SKM-1 (cell line): ENCODE measurements at regions not wholly inside any gene's neighbourhood (a gene's known extent, or its start where the extent isn't known, plus 50 kb on each side); places are given as distances from the start of the nearest gene placed in this dataset.
"Not testable (repeated sequence)": the region's sequence is repeated elsewhere in the genome, so short reads cannot be mapped to it uniquely, and the experiment has no call there.

Source experiments
- DNase-seq: peaks from one replicate; lab custom pipeline; 2025; ENCODE audit not compliant: unreplicated experiment; lab: John Stamatoyannopoulos, UW

DNA sequence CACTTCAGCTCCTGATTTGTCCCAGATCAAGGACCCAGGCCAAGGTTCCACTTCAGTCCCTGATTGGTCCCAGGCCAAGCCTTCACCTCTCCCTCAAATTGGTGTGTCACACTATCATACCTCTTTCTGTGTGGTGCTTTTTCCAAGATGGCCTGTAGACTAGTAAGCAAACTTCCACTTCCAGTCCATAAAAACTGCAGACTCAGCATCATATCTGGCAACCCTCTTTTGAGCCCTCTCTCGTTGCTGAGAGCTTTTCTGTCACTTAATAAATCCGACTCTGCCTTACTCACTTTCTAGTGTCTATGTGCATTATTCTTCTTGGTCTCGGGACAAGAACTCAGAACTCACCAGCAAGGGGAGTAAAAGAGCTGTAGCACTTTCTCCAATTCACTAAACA is 1395.1 kb downstream of the LRFN5 start:
- DNase-seq, result no peak

DNA sequence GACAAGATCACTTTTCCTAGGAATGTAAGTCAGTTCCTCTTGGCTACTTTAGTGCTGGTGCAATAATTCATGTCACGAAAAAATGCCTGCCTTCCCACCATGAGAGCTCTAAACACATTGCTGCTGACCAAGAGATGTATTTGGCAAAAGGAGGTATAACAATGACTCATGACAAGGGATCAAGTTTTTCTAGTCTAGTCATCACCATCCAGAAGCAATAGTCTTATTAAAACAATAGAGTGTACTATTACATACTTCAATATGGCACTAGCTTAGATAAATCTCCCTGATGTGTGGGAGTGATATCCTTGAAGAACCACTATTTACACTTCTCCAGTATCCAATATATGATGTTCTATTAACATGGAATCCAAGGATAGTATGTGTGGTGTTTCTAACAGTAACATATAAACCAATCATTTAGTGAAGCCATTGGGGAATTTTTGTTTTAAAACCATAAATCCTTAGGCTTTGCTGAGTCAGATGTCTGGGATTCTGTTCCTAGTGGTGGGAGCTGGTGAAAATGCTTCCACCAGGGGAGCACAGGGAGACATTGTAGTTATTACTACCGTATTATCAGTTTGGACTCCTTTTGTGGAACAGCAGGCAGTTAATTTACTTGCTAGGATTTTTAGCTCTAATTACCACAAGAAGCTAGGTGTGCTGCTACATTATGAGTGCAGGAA is 1387.5 kb downstream of the LRFN5 start:
- DNase-seq, result no peak

DNA sequence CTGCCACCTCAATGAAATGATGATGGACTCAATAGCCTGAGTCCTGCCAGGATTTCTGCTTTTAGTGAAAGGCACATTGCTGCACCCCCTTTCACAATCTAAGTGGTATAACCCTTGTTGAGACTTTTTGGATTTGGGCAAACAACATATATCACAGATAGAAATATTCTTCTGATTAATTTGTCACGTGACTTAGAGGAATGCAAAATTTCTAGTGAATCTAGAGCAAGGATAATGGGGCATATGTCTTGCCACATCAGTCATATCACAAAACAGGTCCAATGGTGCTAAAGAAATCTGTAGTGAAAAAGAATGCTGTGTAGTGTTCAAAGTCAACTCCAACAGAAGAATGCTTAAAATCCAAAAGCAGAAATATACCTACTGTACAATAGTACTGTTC is 1386.3 kb downstream of the LRFN5 start:
- DNase-seq, result no peak

DNA sequence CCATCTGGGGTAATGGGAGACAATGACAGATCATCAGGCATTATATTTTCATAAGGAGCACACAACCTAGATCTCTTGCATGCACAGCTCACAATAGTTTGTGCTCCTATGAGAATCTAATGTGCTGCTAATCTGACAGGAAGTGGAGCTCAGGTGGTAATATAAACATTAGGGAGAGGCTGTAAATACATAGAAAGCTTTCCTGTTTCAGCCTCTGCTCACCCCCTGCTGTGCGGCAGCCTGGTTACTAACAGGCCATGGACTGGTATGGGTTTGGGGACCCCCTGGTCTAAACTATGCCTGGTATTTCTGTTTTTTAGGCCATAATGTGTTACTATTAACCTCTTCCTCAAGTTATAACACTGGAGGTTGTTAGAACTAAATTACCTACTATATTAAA is 1373.7 kb downstream of the LRFN5 start:
- no peak for DNase-seq

DNA sequence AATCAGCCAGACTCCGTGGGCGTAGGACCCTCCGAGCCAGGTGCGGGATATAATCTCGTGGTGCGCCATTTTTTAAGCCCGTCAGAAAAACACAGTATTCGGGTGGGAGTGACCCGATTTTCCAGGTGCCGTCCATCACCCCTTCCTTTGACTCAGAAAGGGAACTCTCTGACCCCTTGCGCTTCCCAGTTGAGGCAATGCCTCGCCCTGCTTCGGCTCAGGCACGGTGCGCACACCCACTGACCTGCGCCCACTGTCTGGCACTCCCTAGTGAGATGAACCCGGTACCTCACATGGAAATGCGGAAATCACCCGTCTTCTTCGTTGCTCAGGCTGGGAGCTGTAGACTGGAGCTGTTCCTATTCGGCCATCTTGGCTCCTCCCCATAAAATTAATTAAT is 1366.5 kb downstream of the LRFN5 start:
- not testable (repeated sequence) for DNase-seq

DNA sequence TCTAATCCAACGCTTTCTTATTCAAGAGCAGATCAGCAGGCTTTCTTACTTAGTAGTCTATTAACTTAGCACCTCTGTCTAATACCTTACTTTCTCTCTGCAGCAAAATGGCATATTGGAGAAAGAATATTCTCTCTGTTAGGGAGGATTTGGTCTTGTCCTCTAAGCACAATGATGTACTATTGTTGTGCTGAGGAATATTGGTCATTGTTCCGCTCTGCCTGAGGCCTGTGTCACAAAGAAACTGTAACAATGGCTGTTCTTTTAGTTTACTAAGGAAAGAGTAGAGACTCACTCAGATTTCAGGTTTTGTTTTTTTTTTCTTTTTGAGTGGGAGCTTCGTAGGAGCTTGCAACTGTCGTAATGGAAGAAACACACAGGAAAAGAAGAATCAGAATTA is 1358.8 kb downstream of the LRFN5 start:
- no peak for DNase-seq

DNA sequence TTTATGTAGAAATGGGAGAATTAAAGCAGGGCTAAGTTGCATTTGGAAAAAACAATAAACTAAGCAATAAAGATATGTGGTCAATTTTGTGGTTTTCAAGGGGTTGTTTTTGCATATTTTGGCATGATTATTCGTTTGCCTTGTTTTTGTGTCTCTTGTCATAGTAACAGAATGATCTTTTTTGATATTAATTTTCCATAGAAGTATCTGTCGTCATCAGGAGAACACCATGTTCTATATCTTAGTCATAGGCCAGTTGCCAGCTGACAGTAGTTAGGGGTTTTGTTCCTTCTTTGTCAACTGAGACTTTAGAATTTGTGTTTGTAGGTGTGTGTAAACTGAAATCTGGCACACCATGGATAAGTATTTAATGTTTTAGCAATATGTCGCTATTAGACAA is 1354.8 kb downstream of the LRFN5 start:
- DNase-seq, result no peak

DNA sequence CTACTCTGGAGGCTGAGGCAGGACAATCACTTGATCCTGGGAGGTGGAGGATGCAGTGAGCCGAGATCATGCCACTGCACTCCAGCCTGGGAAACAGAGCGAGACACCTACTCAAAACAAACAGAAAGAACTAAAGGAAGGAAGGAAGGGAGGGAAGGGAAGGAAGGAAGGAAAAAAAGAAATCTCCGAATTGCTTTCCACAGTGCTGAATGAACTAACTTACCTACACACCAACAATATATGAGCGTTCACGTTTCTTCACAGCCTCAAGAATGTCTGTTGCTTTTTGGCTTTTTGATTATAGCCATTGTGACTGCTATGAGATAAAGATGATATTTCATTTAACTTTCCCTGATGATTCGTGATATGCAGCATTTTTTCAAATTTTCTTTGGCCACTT is 1343.7 kb downstream of the LRFN5 start:
- no peak for DNase-seq

DNA sequence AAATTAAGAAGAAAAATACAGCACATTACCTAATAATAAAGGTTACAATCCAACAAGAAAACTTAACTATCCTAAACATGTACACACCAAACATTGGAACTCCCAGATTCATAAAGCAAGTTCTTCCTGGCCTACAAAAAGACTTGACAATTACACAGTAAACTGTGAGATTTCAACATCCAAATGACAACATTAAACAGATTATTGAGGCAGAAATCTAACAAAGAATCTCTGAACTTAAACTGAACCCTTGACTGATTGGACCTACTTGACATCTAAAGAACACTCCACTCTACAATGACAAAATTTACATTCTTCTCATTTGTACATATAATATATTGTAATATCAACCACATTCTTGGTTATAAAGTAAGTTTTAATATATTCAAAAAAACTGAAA is 1341.3 kb downstream of the LRFN5 start:
- no peak for DNase-seq

DNA sequence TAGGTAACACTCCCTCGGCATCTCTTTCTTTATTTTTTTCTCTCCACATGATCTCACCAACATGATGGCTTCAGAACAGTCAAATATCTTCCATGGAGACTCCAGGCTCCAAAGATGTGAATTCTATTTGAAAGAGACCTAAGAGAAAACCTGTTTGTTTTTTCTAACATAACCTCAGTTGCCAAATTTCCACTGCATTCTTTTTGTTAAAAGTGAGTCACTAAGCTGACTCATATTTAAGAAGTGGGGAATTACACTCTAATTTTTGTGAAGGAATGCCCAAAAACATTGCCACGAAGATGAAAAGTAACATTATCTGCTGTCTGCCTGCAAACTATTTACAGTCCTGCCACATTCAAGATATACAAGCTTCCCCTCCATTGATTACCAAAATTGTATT is 1337.6 kb downstream of the LRFN5 start:
- DNase-seq, result no peak

DNA sequence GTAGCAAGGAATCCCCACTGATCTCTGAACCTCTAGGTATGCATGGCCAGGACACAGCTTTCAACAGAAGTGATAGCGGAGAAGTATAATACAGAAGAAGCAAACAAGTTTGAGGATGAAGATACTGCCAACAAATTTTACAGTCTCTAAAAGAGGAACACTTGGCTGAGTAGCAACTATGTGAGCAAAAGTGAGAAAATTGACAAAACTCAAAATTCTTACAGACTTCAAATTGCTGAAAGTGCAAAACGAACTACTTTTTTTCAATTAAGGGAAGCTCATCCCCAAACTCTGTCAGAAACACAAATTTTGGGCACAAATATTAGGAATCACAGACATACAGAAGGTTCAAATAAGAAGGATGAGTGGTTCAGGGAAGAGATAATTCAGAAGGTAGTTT is 1324.6 kb downstream of the LRFN5 start:
- DNase-seq, result no peak

DNA sequence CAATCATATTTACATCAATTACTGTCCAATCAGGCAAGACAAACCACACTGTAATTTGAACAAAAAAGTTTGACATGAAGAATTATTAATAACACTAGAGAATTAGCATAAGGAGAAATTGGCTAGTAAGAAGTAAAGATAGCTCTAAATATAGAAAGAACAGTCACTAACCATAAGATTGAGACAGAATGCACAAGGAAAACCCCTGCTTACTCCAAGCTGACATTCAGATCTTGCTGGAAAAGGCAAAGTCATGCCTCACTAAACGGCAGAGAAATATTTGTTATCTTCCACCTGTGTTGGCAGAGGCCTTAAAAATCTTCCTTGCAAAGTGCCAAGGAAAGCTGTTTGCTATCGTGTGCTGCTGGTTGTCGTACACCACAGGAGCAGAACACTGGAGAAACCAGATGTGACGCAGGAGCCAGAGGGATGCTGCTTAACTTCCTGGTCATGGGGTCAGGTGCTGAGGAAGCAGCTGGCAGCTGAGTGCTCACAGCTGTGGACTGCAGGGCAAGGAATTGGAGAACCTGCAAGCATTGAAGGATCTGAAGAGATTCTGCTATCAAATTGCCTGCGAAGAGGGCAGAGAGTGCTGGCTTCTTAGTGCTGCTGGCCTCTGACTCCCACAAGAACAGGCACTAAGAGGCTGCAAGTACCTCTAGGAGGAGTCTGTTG is 1323.3 kb downstream of the LRFN5 start:
- DNase-seq, result no peak

DNA sequence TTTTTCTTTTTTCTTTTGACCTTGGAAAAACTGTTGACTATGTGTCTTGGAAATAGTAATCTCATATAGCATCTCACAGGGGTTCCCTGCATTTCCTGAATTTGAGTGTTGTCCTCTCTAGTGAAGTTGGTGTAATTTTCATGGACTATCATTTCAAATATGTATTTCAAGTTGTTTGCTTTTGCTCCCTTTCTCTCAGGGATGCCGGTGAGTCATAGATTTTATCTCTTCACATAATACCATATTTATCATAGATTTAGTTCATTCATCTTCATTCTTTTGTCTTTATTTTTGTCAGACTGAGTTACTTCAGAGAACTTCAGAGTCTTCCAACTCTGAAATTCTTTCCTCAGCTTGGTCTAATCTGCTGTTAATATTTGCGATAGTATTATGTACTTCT is 1320.6 kb downstream of the LRFN5 start:
- DNase-seq, result no peak

DNA sequence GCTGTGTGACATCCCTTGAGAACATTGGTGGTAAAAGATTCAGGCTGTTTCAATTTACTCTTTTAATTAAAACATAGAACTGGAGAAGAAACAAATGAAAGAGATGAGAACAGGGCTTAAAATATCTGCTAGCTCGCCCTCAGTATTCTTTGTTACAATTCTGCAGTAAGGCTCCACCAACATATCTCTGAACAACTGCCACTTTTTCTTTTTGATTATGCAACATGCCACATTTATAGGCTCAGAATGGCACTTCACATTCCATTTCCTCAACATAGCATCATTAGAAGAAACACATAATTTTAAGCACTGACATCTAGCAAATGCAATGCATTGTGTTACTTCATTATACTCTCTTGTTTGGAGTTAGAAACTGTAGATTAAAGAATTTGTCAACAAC is 1315.2 kb downstream of the LRFN5 start:
- DNase-seq, result no peak

DNA sequence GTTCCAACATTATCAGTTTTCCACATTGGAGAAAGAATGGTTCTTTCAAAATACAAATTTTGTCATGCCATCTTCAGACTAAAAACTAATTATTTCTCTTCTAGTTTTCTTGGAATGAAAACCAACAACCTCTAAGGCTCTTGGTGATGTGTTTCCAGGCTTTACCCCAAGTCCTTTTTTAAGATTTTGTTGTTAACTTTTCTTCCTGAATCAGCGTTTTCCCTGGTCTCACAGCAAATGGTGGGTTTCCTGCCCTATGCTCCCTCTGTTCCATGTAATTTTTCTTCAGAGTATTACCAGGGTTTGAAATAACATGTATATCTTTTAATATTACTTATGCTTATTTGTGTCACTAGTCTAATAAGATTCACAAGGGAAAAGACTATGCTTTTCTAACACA is 1311.9 kb downstream of the LRFN5 start:
- no peak for DNase-seq

DNA sequence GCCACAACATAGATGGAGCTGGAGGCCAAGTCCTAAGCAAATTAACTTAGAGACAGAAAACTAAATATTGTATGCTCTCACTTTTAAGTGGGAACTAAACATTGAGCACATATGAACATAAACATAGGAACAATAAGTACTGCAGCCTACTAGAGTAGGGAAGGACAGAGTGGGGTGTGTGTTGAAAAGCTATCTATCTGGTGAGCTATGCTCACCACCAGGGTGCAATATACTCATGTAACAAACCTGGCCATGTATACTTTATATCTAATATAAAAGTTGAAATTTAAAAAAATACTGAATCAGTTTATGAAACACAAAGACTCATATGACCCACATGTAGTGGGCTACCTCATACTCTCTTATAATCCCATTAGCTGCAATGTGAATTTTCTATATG is 1305.0 kb downstream of the LRFN5 start:
- no peak for DNase-seq

DNA sequence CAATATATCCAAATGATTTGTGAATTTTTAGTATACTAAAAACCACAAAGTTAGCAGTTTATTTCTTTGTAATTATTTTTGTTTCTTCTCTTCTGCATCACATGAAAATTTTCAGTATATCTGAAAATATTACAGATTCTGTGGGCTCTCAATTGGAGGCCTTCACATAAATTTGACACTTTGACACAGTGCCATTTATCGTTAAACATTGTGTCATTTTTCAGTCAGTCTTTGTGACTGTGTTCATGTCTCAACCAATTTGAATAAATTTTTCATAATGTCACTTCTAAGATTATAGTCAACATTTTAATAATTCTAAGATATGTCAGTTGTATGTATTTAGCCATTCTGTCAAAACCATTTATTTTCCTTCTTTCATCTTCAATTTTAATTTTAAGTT is 1303.0 kb downstream of the LRFN5 start:
- no peak for DNase-seq

DNA sequence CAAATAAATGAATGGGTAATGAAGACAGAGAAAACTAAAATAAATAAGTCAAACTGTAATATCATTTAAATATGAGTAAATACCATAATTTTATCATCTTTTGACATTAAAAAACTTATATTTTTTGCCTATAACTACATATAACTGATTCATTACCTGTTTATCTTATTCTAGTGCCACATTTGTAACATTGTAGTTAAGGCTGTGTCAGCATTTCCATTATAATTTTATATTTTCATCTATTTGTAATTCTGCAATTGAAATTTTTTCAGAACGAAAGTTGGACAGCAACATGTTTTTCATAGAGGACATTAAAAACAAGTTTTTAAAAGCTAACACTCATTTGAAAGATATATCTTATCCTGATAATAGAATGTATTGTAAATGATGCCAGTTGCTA is 1286.5 kb downstream of the LRFN5 start:
- no peak for DNase-seq

DNA sequence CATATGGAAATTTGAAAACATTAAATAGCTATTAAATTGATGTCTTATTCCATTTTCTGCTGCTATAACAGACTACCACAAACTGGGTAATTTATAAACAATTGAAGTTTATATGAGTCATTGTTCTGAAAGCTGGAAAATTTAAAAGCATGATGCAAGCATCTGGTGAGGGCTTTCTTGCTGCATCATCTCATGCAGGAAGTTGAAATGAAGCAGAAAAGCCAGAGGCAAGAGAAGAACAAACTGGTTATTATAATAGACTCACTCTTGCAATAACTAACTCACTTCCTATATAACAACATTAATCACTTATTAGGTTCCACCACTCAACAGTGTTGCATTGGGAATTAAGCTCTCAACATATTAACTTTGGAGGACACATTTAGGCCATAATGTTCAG is 1277.4 kb downstream of the LRFN5 start:
- DNase-seq, result no peak

DNA sequence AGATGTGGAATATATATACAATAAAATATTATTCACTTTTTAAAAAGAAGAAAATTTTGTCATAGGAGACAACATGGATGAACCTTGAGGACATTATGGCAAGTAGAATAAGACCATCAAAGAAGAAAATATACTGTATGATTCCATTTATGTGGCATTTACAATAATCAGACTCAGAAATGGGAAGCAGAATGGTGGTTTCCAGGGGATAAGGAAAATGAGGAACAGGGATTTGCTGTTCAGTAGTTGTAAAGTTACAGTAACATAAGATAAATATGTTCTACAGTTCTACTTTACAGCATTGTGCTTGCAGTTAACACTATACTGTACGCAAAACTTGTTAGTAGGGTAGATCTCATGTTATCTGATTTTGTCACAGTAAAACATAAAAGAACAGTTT is 1271.0 kb downstream of the LRFN5 start:
- no peak for DNase-seq

DNA sequence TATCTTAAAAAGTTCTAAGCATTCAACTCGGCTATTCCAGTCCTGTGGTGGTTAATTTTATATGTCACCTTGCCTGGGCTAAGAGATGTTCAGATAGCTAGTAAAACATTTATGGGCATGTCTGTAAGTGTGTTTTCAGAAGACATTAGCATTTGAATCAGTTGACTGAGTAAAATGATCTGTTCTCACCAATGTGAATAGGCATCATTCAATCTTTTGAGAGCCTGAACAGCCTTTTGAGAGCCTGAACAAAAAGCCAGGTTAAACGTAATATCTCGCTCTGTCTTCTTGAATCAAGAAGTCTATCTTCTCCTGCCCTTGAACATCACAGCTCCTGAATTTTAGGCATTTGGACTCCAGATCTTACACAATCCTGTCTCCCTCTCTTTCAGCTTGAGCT is 1266.1 kb downstream of the LRFN5 start:
- no peak for DNase-seq

DNA sequence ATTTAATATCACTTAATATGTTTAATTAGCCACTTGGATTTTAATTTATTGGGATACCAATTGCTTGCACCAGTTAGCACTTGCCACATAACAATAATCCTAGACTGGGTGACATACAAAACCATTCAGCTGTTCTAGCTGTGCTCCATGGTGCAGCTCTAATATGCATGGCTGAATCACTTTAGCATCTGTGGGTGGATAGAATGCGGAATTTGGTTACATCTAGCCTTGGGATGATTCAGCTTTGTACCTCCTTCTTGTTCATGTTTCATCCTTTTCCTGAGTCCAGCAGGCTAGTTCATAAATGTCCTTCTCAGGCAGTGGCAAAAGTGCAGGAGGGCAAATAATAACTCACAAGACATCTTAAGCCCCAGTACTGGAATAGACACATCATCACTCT is 1263.0 kb downstream of the LRFN5 start:
- no peak for DNase-seq

DNA sequence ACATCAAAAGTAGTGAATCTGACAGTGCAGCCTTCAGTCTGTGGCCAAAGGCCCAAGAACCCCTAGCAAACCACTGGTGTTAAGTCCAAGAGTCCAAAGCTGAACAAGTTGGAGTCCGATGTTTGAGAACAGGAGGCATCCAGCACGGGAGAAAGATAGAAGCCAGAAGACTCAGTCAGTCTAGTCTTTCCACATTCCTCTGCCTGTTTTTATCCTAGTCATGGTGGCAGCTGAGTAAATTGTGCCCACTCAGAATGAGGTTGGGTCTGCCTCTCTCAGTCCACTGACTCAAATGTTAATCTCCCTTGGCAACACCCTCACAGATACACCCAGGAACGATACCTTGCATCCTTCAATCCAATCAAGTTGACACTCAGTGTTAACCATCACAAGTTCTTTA is 1255.4 kb downstream of the LRFN5 start:
- DNase-seq, result no peak
